ENCODE measurements at regions not wholly inside any gene's neighbourhood (a gene's known extent, or its start where the extent isn't known, plus 50 kb on each side); places are given as distances from the start of the nearest gene placed in this dataset.

- H3K36me3 ChIP-seq (ENCODE audit: control insufficient read depth in 2 of 2, insufficient read depth in 2 of 2, low read length in 1 of 2) = no peaks in the 10 kb centered on the region
- no peaks in the 10 kb centered on the region for H3K27me3 ChIP-seq (replicated peaks in 1 of 2; ENCODE audit: control insufficient read depth in 2 of 2, insufficient read depth in 2 of 2, low read length in 1 of 2)
- no peak overlapping the region for H3K9ac ChIP-seq (ENCODE audit: control insufficient read depth, insufficient read depth, low read length)
- POLR2A ChIA-PET = no interaction called here
- H3K4me3 ChIP-seq = no peak overlapping the region
- FAIRE-seq (no peak), DNase-seq (ENCODE audit: low read depth, low spot score) (no peak), ATAC-seq (no peak)
- no peak overlapping the region for H2AFZ ChIP-seq (ENCODE audit: control insufficient read depth, low read depth, low read length)
- WGBS (ENCODE audit: insufficient coverage, insufficient replicate concordance, low lambda C conversion rate, missing lambda C conversion rate) = 54% methylated on average over 2 of the region's 2 CpGs
- H3K9me3 ChIP-seq (replicated peaks; ENCODE audit: control insufficient read depth, insufficient read depth, low read length) = no peaks in the 10 kb centered on the region
- H4K20me1 ChIP-seq (ENCODE audit: control insufficient read depth, insufficient read depth) = no peaks in the 10 kb centered on the region
- CTCF ChIA-PET = no interaction called here
- no peaks in the 10 kb centered on the region for H3K79me2 ChIP-seq (ENCODE audit: control insufficient read depth, insufficient read depth, low read length)
- H3K4me2 ChIP-seq (ENCODE audit: control insufficient read depth, insufficient read depth) = no peak overlapping the region
- H3K4me1 ChIP-seq (ENCODE audit: control insufficient read depth, insufficient read depth, low read length) = no peaks in the 10 kb centered on the region
- H3K27ac ChIP-seq (ENCODE audit: control insufficient read depth, insufficient read depth) = no peak overlapping the region
- in situ Hi-C loops (cut with MboI) (no loop called here), intact Hi-C loops (cut with micrococcal nuclease; ENCODE audit: unreplicated experiment) (no loop called here)
- SMC1A ChIA-PET (ENCODE audit: uncharacterized antibody, unreplicated experiment) = no interaction called here
- TF ChIP-seq PAX8 (IDR thresholded peaks at IDR 0.05) (no peak), PBX3 (IDR thresholded peaks at IDR 0.05; ENCODE audit: insufficient replicate concordance, low read depth, low read length) (no peak), ZBED1 (IDR thresholded peaks at IDR 0.05; ENCODE audit: borderline replicate concordance) (no peak), RELA (IDR thresholded peaks at IDR 0.05; ENCODE audit: borderline replicate concordance, partially characterized antibody) (no peak), SUPT20H (IDR thresholded peaks at IDR 0.05; ENCODE audit: borderline replicate concordance, control insufficient read depth, low read depth, low read length) (no peak), CHD2 (IDR thresholded peaks at IDR 0.05; ENCODE audit: borderline replicate concordance, low read depth, low read length) (no peak), SMARCA5 (IDR thresholded peaks at IDR 0.05) (no peak)
- RAD21 ChIA-PET (ENCODE audit: unreplicated experiment) = no interaction called here
- BruUV-seq (replicated peaks) = no TSS peak
These were observed 363.4 kb downstream of the TMEM167A start for GRCh38 chr5:82713811-82714210.

GRCh38 chr5:82707741-82708140 lies 369.5 kb downstream of the TMEM167A start:
- H3K9me3 ChIP-seq (replicated peaks; ENCODE audit: control insufficient read depth, insufficient read depth, low read length) = no peaks in the 10 kb centered on the region
- FAIRE-seq = no peak
- no peaks in the 10 kb centered on the region for H3K27me3 ChIP-seq (replicated peaks in 1 of 2; ENCODE audit: control insufficient read depth in 2 of 2, insufficient read depth in 2 of 2, low read length in 1 of 2)
- H3K4me3 ChIP-seq = no peak overlapping the region
- intact Hi-C loops (cut with micrococcal nuclease; ENCODE audit: unreplicated experiment) = no loop called here
- ATAC-seq = no peak
- H3K36me3 ChIP-seq (ENCODE audit: control insufficient read depth in 2 of 2, insufficient read depth in 2 of 2, low read length in 1 of 2) = no peaks in the 10 kb centered on the region
- POLR2A ChIA-PET = no interaction called here
- TF ChIP-seq BMI1 (IDR thresholded peaks at IDR 0.05; ENCODE audit: borderline replicate concordance) (no peak), JUNB (IDR thresholded peaks at IDR 0.05) (no peak)
- H3K27ac ChIP-seq (ENCODE audit: control insufficient read depth, insufficient read depth) = no peak overlapping the region
- no peaks in the 10 kb centered on the region for H3K79me2 ChIP-seq (ENCODE audit: control insufficient read depth, insufficient read depth, low read length)
- no peaks in the 10 kb centered on the region for H3K4me1 ChIP-seq (ENCODE audit: control insufficient read depth, insufficient read depth, low read length)
- RAD21 ChIA-PET (ENCODE audit: unreplicated experiment) = no interaction called here
- CTCF ChIA-PET = no interaction called here
- H2AFZ ChIP-seq (ENCODE audit: control insufficient read depth, low read depth, low read length) = no peak overlapping the region
- no peak overlapping the region for H3K4me2 ChIP-seq (ENCODE audit: control insufficient read depth, insufficient read depth)
- 4% methylated on average over 1 of the region's 1 CpG for WGBS (ENCODE audit: insufficient coverage, insufficient replicate concordance, low lambda C conversion rate, missing lambda C conversion rate)
- SMC1A ChIA-PET (ENCODE audit: uncharacterized antibody, unreplicated experiment) = no interaction called here
- no peak overlapping the region for H3K9ac ChIP-seq (ENCODE audit: control insufficient read depth, insufficient read depth, low read length)
- no peak for DNase-seq (ENCODE audit: low read depth, low spot score)
- in situ Hi-C loops (cut with MboI) = no loop called here
- BruUV-seq (replicated peaks) = no TSS peak
- H4K20me1 ChIP-seq (ENCODE audit: control insufficient read depth, insufficient read depth) = no peaks in the 10 kb centered on the region

Measured in GM12878 (cell line).